ENCODE measurements at regions not wholly inside any gene's neighbourhood (a gene's known extent, or its start where the extent isn't known, plus 50 kb on each side); places are given as distances from the start of the nearest gene placed in this dataset.

- Histone ChIP-seq H3K9ac (ENCODE audit: extremely low read depth, insufficient read length, low read length) (no peak overlapping the region), H3K23ac (ENCODE audit: insufficient read length, low read depth, low read length) (no peak overlapping the region), H3K4ac (ENCODE audit: low read depth, low read length) (no peak overlapping the region), H4K8ac (replicated peaks; ENCODE audit: insufficient read length, low read depth, low read length) (no peak overlapping the region), H2BK5ac (ENCODE audit: insufficient read length, low read length) (no peak overlapping the region), H4K5ac (ENCODE audit: insufficient read length, low read depth, low read length) (no peak overlapping the region), H3K56ac (ENCODE audit: insufficient read length, low read depth, low read length) (no peak overlapping the region), H3K18ac (ENCODE audit: insufficient read length, low read depth, low read length) (no peak overlapping the region), H3K9me3 (ENCODE audit: control insufficient read depth, low read depth, low read length) (no peaks in the 10 kb centered on the region), H2BK15ac (ENCODE audit: low read depth, low read length) (no peak overlapping the region), H3K4me2 (ENCODE audit: insufficient read depth, insufficient read length, low read length) (no peak overlapping the region), H4K91ac (ENCODE audit: insufficient read length, low read depth, low read length) (no peak overlapping the region), H2BK20ac (ENCODE audit: low read depth, low read length, poor library complexity, severe bottlenecking) (no peak overlapping the region), H3K27ac (ENCODE audit: insufficient read length, low read depth, low read length) (no peak overlapping the region), H2BK12ac (ENCODE audit: insufficient read length, low read depth, low read length) (no peak overlapping the region), H3K14ac (ENCODE audit: insufficient read depth, low read length) (no peak overlapping the region), H3K23me2 (ENCODE audit: insufficient read length, low read depth, low read length, poor library complexity, severe bottlenecking) (no peaks in the 10 kb centered on the region), H2AFZ (ENCODE audit: low read length) (no peak overlapping the region), H4K20me1 (ENCODE audit: control insufficient read depth, insufficient read depth, insufficient read length) (no peaks in the 10 kb centered on the region), H3K4me1 (ENCODE audit: insufficient read depth, low read length) (no peaks in the 10 kb centered on the region), H3K27me3 (ENCODE audit: insufficient read depth, low read length) (no peaks in the 10 kb centered on the region), H3K79me1 (ENCODE audit: insufficient read depth, low read depth, low read length, poor library complexity, severe bottlenecking) (no peaks in the 10 kb centered on the region), H3K79me2 (ENCODE audit: insufficient read depth, low read length) (no peaks in the 10 kb centered on the region), H2AK5ac (ENCODE audit: insufficient read length, low read length) (no peak overlapping the region), H2BK120ac (ENCODE audit: low read depth, low read length, poor library complexity, severe bottlenecking) (no peak overlapping the region), H3T11ph (ENCODE audit: low read length) (no peak overlapping the region)
- DNase-seq: no peak
- Mint-ChIP-seq H3K27me3 (ENCODE audit: low read depth) (no peaks in the 10 kb centered on the region; the same call in 1 of the 2 replicates), H3K9me3 (no peaks in the 10 kb centered on the region), H3K27ac (no peak overlapping the region), H3K4me1 (peaks cover 5 to 16% of the 10 kb centered on the region in 2 experiments), H3K36me3 (ENCODE audit: insufficient read depth in 1 of 3, low read depth in 3 of 3) (no peaks in the 10 kb centered on the region), H3K4me3 (no peak overlapping the region)
- TF ChIP-seq CTCF (conservative IDR thresholded peaks at IDR 0.05): no peak
These were observed 129.2 kb downstream of the NUF2 start for GRCh38 chr1:163450986-163451385.
